ENCODE measurements at regions not wholly inside any gene's neighbourhood (a gene's known extent, or its start where the extent isn't known, plus 50 kb on each side); places are given as distances from the start of the nearest gene placed in this dataset.
"Not testable (repeated sequence)": the region's sequence is repeated elsewhere in the genome, so short reads cannot be mapped to it uniquely, and the experiment has no call there.

DNA sequence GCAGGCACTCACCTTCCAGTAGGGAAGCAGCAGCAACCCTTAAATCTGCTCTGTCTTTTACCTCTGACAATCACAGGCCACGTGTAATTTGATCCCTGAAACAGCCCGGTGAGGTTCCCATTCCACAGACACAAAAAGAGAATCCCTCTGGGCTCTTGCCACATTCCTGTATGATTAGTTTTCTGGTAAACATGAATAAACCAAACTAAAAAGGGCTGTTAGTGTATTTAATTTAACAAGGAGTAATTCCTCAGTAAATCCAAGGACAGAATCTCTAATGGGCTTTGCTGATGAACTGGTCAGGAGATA lies 186.9 kb downstream of the FAM43A start:
- Histone ChIP-seq H3K4me1 (peaks cover 26% of the 10 kb centered on the region), H3K36me3 (no peaks in the 10 kb centered on the region), H3K4me3 (no peak overlapping the region), H3K27me3 (no peaks in the 10 kb centered on the region), H3K9me3 (no peaks in the 10 kb centered on the region), H3K27ac (no peak overlapping the region)
- DNase-seq (no peak), ATAC-seq (no peak)
- TF ChIP-seq, protein P1, sequence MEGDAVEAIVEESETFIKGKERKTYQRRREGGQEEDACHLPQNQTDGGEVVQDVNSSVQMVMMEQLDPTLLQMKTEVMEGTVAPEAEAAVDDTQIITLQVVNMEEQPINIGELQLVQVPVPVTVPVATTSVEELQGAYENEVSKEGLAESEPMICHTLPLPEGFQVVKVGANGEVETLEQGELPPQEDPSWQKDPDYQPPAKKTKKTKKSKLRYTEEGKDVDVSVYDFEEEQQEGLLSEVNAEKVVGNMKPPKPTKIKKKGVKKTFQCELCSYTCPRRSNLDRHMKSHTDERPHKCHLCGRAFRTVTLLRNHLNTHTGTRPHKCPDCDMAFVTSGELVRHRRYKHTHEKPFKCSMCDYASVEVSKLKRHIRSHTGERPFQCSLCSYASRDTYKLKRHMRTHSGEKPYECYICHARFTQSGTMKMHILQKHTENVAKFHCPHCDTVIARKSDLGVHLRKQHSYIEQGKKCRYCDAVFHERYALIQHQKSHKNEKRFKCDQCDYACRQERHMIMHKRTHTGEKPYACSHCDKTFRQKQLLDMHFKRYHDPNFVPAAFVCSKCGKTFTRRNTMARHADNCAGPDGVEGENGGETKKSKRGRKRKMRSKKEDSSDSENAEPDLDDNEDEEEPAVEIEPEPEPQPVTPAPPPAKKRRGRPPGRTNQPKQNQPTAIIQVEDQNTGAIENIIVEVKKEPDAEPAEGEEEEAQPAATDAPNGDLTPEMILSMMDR (IDR thresholded peaks at IDR 0.05), result no peak
- intact Hi-C loops (cut with DNase I), result no loop called here

DNA sequence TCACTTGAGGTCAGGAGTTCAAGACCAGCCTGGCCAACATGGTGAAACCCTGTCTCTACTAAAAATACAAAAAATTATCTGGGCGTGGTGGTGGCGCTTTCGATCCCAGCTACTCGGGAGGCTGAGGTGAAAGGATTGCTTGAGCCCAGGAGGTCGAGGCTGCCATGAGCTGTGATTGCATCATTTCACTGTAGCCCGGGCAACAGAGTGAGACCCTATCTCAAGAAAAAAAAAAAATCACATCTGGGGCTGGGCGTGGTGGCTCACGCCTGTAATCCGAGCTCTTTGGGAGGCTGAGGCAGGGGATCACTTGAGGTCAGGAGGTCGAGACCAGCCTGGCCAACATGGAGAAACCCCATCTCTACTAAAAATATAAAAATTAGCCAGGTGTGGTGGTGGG lies 187.8 kb downstream of the FAM43A start:
- H3K27me3 ChIP-seq; DNase-seq; H3K9me3 ChIP-seq; ATAC-seq; intact Hi-C loops (cut with DNase I); H3K4me3 ChIP-seq; H3K36me3 ChIP-seq; H3K27ac ChIP-seq: not testable (repeated sequence)
- peaks cover 22% of the 10 kb centered on the region for H3K4me1 ChIP-seq

DNA sequence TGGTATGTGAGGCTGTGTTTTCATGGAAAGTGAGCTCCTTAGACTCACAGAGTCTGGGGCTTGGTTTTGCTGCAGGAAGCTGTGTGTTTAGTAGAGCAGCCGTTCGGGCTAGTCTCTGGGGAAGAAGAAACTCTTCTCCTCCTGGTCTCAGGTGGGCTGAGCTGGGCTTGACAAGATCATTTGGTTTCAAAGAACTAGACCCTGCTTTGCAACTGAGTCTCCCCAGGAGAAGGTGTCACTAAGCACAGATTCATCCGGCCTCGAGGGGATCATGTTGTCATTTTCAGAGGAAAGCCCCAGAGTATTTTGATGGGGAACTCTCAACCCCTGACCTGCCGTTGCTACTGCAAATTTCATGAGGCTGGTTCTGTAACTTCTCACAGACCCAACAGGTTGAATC lies 188.5 kb downstream of the FAM43A start:
- ATAC-seq (no peak), DNase-seq (no peak)
- no peaks in the 10 kb centered on the region for H3K9me3 ChIP-seq
- no peak overlapping the region for H3K4me3 ChIP-seq
- no peaks in the 10 kb centered on the region for H3K27me3 ChIP-seq
- H3K4me1 ChIP-seq, result peaks cover 29% of the 10 kb centered on the region
- intact Hi-C loops (cut with DNase I), result no loop called here
- TF ChIP-seq, protein P1 (IDR thresholded peaks at IDR 0.05), result no peak
- no peak overlapping the region for H3K27ac ChIP-seq
- H3K36me3 ChIP-seq, result no peaks in the 10 kb centered on the region

DNA sequence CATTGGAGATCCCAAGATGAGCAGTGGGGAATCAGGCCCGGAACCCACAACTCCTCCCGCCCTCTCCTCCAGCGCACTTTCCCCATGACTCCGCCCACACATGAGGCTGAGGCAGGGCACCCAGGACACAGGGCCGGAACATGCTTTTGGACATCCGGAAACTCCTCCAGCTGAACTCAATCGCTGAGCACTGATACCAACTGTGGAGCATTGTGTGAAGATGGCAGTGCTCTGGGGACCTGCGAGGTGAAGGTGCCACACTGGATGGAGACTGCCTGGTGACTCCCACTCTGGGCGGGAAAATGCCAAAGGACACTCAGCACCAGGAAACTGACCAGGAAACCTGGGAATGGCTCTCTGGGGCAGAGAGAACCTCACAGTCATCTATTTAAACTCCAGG lies 189.1 kb downstream of the FAM43A start:
- intact Hi-C loops (cut with DNase I), result no loop called here
- H3K4me1 ChIP-seq, result peaks cover 34% of the 10 kb centered on the region

DNA sequence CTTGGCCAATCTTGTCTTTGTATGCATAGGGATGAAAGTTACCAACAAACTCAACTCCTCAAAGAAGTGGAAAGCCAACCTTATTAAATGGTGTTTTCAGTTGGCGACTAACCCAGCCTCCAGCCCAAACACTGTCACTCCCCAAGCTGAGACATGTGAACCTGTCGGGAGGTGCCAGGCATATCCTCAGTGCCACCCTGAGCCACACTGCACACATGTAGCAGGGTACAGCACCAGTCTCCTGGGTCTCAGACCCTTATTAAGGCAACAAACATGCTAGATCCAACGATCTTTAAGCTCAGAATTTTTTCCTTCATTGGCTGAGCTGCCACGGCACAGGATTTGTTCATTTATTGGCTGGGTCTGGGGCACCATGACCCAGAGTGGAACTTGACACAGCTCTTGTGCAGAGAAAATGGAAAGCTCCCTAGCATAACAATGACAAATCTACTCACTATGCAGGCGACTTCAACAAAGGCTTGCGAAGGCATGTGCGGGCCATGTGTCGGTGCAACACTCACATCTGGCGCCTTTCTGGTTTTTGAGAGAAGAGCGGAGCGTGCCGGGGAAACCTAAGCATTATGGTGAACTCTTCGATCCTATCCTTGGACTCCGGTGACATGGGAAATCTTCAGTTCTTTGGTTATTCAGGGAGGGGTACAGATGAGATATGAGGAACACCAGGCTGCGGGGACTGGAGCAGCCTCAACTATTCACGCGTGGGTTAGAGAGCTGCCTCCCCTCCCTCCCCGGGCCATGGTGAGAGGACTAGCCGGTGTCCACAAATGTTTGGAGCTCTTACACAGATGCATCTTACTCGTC lies 190.1 kb downstream of the FAM43A start:
- intact Hi-C loops (cut with DNase I), result no loop called here
- Histone ChIP-seq H3K4me1 (peaks cover 40% of the 10 kb centered on the region), H3K27ac (no peak overlapping the region), H3K27me3 (no peaks in the 10 kb centered on the region), H3K4me3 (no peak overlapping the region), H3K36me3 (no peaks in the 10 kb centered on the region), H3K9me3 (no peaks in the 10 kb centered on the region)
- TF ChIP-seq, protein P1 (IDR thresholded peaks at IDR 0.05), result no peak
- DNase-seq, result no peak
- ATAC-seq, result no peak

More for the DNA sequence above, 189.1 kb downstream of the FAM43A start:
- no peaks in the 10 kb centered on the region for H3K27me3 ChIP-seq
- ATAC-seq, result no peak
- H3K4me3 ChIP-seq, result no peak overlapping the region
- TF ChIP-seq, protein P1 (IDR thresholded peaks at IDR 0.05), result no peak
- no peak overlapping the region for H3K27ac ChIP-seq
- H3K9me3 ChIP-seq, result no peaks in the 10 kb centered on the region
- no peak for DNase-seq
- no peaks in the 10 kb centered on the region for H3K36me3 ChIP-seq

DNA sequence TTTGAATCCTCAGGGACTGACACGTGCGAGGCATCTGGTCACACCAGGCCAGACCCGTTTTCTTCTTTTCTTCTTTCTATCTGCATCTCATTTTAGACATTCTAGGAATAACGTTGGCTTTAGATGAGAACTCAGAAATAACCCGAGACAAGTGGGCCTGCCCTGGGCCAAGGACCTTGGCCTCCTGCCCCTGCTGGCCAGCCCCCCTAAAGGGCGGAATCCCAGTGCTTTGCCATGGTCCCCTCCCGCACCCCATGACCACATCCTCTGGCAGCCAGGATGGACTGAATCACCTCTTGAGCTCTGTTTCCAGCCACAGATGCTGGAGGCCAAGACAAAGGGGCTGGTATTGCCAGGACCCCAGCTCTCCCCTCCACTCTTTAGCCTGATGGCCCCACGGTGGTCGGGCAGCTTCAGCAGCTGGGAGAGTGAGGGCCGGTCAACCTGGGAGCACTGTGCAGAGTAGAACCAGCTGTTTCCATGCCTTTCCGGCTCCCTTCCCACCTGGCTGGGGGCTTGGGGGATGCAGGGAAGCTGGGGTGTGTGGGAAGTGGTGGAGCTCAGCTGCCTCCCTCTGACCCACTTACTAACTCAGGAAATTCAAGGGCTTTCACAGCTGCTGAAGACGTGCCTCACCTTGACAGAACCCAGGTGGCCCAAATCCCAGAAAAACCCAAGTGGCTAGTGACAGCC lies 190.9 kb downstream of the FAM43A start:
- intact Hi-C loops (cut with DNase I), result no loop called here
- DNase-seq, result no peak
- Histone ChIP-seq H3K4me3 (no peak overlapping the region), H3K4me1 (peaks cover 38% of the 10 kb centered on the region), H3K27me3 (no peaks in the 10 kb centered on the region), H3K27ac (no peak overlapping the region), H3K9me3 (no peaks in the 10 kb centered on the region), H3K36me3 (no peaks in the 10 kb centered on the region)
- TF ChIP-seq, protein P1 (IDR thresholded peaks at IDR 0.05), result no peak
- no peak for ATAC-seq
